ENCODE measurements at regions not wholly inside any gene's neighbourhood (a gene's known extent, or its start where the extent isn't known, plus 50 kb on each side); places are given as distances from the start of the nearest gene placed in this dataset.

- H3K9ac ChIP-seq (replicated peaks; ENCODE audit: extremely low read depth, insufficient read depth, low read length): no peak overlapping the region
- no peaks in the 10 kb centered on the region for H4K20me1 ChIP-seq (replicated peaks; ENCODE audit: control insufficient read depth, extremely low read depth, insufficient read depth, low read length)
- H3K4me2 ChIP-seq (ENCODE audit: insufficient read depth, low read length): no peak overlapping the region
- FAIRE-seq (no peak), DNase-seq (ENCODE audit: low read depth, low spot score) (no peak)
- no peaks in the 10 kb centered on the region for H3K27me3 ChIP-seq (ENCODE audit: control insufficient read depth in 2 of 2, insufficient read depth in 2 of 2, low read length in 2 of 2)
- H2AFZ ChIP-seq (ENCODE audit: low read depth, low read length): no peak overlapping the region
- H3K9me1 ChIP-seq (replicated peaks; ENCODE audit: control insufficient read depth, extremely low read depth, insufficient read depth, low read length): no peaks in the 10 kb centered on the region
- no peaks in the 10 kb centered on the region for H3K79me2 ChIP-seq (ENCODE audit: control insufficient read depth, insufficient read depth, low read length)
- no peak for TF ChIP-seq POLR2A (IDR thresholded peaks at IDR 0.05; ENCODE audit: low read depth, low read length)
- no peak for TF ChIP-seq FOS (IDR thresholded peaks at IDR 0.05; ENCODE audit: borderline replicate concordance, insufficient read depth, low read length)
- TF ChIP-seq POLR2AphosphoS5 (IDR thresholded peaks at IDR 0.05; ENCODE audit: insufficient read depth, low read depth, low read length): no peak
- TF ChIP-seq GATA2 (IDR thresholded peaks at IDR 0.05; ENCODE audit: insufficient read depth, insufficient read length, low read depth, low read length): no peak
- no peak for TF ChIP-seq MYC (IDR thresholded peaks at IDR 0.05; ENCODE audit: low read depth, low read length)
- TF ChIP-seq MAX (IDR thresholded peaks at IDR 0.05; ENCODE audit: insufficient read depth, insufficient read length): no peak
- TF ChIP-seq CTCF (IDR thresholded peaks at IDR 0.05; ENCODE audit: extremely low read depth in 1 of 2, insufficient read depth in 1 of 2, low read depth in 1 of 2, low read length in 2 of 2): no peak
- TF ChIP-seq EZH2 (IDR thresholded peaks at IDR 0.05; ENCODE audit: borderline replicate concordance, low read depth, low read length, severe bottlenecking): no peak
- no peak overlapping the region for H3K27ac ChIP-seq (ENCODE audit: insufficient read depth, low read depth, low read length)
- H3K9me3 ChIP-seq (replicated peaks; ENCODE audit: control insufficient read depth, insufficient read depth, low read length): no peaks in the 10 kb centered on the region
- no TSS peak for BruUV-seq (replicated peaks)
- ChIA-PET POLR2A (no interaction called here), CTCF (no interaction called here)
- no peak overlapping the region for H3K4me3 ChIP-seq (replicated peaks in 1 of 3; ENCODE audit: insufficient read depth in 1 of 3, low read depth in 1 of 3, low read length in 3 of 3)
- intact Hi-C loops (cut with micrococcal nuclease): no loop called here
- dilution Hi-C loops (cut with MboI; ENCODE audit: extremely low pct_ligation_motif_present, low sequenced_read_pairs): no loop called here
- no peaks in the 10 kb centered on the region for H3K4me1 ChIP-seq (ENCODE audit: control insufficient read depth, extremely low read depth, insufficient read depth, low read length)
- H3K36me3 ChIP-seq (ENCODE audit: control insufficient read depth in 2 of 2, extremely low read depth in 1 of 2, insufficient read depth in 2 of 2, low read length in 2 of 2): no peaks in the 10 kb centered on the region
These were observed 138.2 kb upstream of the RAPGEF2 start for GRCh38 chr4:158964728-158965124.
